ENCODE measurements at regions not wholly inside any gene's neighbourhood (a gene's known extent, or its start where the extent isn't known, plus 50 kb on each side); places are given as distances from the start of the nearest gene placed in this dataset.
"Not testable (repeated sequence)": the region's sequence is repeated elsewhere in the genome, so short reads cannot be mapped to it uniquely, and the experiment has no call there.

DNA sequence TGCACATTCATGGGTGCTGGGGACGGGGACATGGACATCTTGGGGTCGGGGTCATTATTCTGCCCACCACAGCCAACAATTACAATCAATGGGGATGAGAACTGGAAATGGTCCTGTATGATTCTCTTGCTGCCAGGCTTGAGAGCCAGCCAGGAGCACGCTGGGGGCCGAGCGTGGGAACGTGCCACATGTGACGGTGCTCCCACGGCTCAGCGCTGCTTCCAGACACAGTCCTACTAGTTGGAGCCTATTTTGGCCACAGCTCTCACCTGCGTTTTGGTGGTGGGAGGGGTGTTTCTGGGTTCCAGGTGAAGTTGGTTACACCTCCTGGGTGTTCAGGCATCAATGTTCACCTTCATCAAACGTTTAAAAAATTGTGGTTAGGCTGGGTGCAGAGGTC lies 3980.3 kb upstream of the TPTE start:
- DNase-seq (ENCODE audit: low read depth); H3K4me3 ChIP-seq (replicated peaks; ENCODE audit: low read depth, low read length): not testable (repeated sequence)

DNA sequence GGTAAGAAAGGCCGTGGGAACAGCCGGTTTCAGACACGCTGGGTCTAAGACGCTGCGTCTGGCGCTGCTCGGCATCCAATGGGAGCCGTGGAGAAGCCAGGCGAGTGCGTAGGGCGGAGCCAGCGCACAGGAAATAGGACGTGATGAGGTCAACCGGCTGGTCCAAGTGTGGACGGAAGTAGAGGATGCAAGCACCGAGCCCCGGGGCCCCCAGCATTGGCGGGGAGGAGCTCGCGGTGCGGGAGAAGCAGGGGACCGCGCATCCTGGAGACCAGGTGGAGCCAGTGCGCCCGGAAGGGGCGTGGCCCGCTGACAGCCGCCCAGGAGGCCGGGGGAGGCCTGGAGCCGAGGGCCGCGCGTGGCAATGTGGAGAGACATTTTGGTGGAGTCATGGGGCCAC lies 3976.1 kb upstream of the TPTE start:
- not testable (repeated sequence) for H3K4me3 ChIP-seq (replicated peaks; ENCODE audit: low read depth, low read length); DNase-seq (ENCODE audit: low read depth)

DNA sequence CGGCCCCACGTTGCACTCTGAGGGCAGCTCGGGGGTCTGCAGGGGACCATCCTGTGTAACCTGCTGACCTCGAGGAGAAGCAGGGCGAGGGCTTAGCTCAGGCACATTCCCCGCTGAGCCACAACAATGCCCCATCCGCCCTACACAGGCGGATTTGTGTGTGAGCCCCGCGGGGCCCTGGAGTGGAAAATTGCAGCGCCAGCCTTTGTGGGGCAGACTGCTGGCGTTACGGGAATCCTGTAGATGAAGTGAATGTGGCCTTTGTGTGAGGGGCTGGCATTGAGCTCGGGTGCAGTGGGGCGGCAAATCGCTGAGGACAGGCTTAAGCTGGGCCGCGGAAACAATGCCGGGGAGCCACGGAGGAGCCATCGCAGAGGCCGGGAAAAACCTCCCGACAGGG lies 3970.3 kb upstream of the TPTE start:
- DNase-seq (ENCODE audit: low read depth); H3K4me3 ChIP-seq (replicated peaks; ENCODE audit: low read depth, low read length): not testable (repeated sequence)

DNA sequence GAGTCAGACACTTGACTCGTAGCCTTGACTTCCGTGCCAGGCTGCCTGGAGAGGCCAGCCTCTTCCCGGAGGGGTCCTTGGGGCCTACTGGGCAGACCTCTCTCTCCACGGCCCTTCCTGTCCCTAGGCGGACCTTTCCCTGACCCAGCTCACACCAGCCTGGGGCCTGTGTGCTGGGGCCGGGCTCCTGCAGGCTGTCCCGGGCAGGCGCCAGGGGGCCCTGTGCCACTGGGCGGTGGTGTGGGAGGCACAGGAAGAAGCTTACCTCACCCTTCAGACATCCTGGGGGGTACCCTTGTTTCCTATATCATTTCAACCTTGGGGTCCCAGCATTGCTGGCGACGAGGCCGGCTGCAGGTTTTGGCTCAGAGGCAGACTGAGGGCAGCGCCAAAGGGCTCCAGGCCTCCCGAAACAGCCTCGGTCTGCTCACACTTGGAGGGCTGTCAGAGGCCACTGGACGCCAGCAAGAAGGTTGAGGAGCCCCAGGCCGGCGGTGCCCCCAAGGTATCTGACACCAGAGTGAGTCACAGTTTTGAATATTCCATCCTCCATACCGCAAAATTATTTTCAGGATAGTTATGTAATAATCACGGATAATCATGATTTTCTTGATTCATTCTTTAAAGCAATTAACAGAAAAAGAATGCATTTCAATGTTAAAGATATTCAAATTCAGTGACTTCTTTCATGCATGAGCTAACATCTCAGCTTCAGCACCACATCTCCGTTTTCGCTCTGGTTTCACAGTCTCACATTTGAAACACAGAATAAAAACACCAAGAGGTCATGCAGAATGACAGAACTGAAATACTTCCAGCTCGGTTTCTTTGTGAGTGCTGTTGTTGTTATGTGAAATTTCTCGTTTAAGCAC lies 3967.6 kb upstream of the TPTE start:
- H3K4me3 ChIP-seq (replicated peaks; ENCODE audit: low read depth, low read length); DNase-seq (ENCODE audit: low read depth): not testable (repeated sequence)

DNA sequence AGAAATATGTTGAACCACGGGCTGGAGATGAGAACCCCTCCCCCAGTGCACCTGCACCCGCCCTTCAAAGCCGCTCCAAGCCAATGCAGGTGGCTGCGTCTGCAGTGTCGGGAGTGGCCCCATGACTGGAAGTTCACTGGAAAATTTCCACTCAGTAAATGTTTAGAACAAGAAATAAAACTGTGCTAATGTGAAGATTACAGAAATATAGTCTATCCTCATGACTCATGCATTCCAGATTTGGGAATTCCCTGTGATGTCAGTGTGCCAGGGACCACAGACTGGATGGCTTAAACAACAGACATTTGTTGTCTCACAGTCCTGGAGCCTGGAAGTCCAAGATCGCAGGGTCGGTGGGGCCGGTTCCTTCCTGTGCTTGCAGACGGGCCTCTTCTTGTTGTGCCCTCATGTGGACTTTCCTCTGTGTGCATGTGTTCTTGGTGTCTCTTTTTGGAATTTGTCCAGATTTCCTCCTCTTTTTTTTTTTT lies 3967.0 kb upstream of the TPTE start:
- H3K4me3 ChIP-seq (replicated peaks; ENCODE audit: low read depth, low read length); DNase-seq (ENCODE audit: low read depth): not testable (repeated sequence)

DNA sequence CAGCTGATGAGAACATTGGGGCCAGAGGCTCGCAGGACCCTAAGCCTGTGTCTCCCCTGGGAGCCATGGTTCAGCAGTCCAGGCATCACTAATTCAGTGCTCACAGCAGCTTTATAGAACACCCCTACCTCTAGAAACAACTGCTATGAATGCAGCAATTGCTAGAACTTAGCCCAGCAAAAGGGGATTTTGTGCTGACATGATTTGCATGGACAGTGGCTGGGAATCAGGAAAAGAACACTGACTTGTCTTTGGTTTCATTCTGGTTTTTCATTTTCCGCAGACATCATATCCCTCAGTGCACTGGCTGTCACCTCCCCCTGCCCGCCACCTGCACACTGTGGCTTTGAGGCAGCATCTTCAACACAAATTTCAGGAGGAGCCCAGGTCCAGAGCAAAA lies 3964.9 kb upstream of the TPTE start:
- not testable (repeated sequence) for H3K4me3 ChIP-seq (replicated peaks; ENCODE audit: low read depth, low read length); DNase-seq (ENCODE audit: low read depth)

DNA sequence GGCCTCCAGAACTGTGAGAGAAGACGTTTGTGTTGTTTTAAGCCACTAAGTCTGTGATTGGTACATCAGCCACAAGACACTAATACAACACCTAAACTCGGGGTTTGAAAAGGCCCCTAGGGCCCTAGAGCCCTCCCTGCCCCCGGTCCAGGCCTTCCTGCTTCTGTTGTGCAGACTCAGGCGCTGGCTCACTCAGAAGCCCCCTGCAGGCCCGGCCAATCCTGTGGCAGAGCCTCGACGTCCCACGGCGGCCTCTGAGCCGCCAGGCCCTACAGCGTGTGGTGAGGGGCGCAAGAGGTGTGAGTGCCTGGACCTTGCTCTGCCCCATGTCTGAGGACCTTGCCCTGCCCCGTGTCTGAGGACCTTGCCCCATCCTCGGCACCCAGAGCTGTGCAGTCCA lies 3964.0 kb upstream of the TPTE start:
- DNase-seq (ENCODE audit: low read depth); H3K4me3 ChIP-seq (replicated peaks; ENCODE audit: low read depth, low read length): not testable (repeated sequence)

DNA sequence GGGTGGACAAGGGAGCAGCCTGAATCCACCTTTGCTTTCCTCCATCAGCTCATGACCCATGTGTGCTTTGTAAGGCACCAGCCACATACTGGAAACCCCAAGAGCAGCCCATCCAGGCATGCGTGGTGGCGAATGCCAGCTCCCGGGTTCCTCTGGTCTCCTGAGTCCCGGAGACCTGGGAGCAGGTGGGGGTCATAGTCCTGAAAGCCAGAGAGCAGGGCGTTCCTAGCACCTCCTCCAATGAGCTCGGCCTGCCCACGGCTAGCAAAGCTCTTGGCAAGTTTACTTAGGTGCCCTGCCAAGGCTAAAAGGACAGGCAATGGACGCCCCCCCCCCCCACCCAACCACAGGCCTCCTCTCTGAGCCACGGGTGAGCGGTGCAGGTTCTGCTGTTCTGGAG lies 3960.2 kb upstream of the TPTE start:
- DNase-seq (ENCODE audit: low read depth); H3K4me3 ChIP-seq (replicated peaks; ENCODE audit: low read depth, low read length): not testable (repeated sequence)

DNA sequence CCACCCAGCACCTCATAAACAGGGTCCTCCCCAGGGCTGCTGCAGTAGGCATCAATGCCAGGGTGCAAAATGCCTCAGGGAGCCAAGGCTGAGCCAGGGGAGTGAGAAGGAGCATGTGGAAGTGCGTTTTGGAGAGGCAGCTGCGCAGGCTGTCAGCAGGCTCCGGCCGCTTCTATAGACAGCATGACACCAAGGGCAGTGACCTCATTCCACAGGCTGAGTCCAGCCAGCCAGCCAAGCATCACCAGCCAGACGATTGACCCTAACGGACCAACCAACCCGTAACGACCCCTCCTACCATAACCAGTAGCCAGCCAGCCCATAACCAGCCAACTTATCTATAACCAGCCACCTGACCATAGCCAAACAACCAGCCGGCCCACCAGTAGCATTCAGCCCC lies 3959.8 kb upstream of the TPTE start:
- H3K4me3 ChIP-seq (replicated peaks; ENCODE audit: low read depth, low read length); DNase-seq (ENCODE audit: low read depth): not testable (repeated sequence)

DNA sequence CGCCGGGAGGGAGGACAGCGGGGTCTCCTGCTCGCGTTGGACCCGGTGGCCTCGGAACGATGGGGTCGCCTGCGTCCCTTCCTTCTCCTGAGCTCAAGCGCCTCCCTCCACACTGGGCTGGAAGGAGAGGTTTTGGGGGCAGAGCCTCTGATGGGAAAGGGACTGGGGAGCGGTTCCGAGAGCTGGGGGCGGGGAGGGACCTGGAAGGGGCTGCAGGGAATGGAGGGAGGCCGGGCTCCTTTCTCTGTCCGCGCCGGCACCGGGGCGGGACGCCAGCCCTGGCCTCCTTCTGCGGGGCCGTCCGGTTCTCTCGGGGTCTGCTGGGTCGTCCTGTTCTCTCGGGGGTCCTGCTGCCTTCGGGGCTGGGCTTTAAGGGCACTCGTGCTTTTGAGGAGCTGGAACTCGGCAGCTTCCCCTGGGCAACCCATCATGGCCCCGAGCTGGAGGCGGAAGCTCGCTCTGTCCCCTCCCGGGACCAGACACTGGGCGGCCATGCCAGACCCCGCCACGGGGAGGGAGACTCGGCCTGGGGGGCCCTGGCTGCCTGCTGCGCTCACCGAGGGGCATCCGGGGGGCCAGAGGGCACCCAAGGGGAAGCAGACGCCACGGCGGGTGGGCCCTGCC lies 3956.7 kb upstream of the TPTE start:
- not testable (repeated sequence) for DNase-seq (ENCODE audit: low read depth); H3K4me3 ChIP-seq (replicated peaks; ENCODE audit: low read depth, low read length)

DNA sequence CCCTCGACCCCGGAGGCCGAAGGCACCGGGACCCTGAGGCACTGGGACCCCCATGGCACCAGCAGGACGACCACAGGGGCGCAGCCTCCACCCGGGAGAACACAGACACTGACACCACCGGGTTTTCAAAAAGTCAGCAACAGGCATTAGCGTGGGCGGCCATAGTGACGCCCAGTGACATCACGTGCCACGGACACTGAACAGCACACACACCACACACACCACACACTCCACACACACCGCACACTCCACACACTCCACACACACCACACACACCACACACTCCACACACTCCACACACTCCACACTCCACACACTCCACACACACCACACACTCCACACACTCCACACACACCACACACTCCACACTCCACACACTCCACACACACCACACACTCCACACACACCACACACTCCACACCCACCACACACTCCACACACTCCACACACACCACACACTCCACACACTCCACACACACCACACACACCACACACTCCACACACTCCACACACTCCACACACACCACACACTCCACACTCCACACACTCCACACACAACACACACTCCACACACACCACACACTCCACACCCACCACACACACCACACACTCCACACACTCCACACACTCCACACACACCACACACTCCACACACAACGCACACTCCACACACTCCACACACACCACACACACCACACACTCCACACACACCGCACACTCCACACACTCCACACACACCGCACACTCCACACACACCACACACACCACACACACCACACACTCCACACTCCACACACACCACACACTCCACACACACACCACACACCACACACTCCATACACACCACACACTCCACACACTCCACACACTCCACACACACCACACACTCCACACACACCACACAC lies 3955.9 kb upstream of the TPTE start:
- DNase-seq (ENCODE audit: low read depth): peak; percentile 53
- not testable (repeated sequence) for H3K4me3 ChIP-seq (replicated peaks; ENCODE audit: low read depth, low read length)

DNA sequence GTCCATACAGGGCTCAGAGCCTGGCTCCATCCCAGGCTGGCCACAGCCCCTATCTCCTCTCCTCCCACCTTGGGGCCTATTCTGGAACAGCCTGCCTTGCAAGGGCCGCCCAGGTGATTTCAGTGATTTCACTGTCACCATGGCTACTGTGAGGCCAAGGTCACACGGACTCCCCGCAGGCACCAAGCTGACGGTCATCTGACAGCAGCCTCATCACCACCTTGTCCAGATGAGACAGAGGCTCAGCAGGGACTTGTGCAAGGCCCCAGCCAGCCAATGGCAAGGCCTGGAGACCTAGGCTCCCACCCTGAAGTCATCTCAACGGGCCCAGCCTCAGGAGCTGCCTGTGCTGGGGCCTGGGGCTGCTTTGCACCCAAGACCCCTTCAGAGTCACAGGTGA lies 3953.8 kb upstream of the TPTE start:
- DNase-seq (ENCODE audit: low read depth); H3K4me3 ChIP-seq (replicated peaks; ENCODE audit: low read depth, low read length): not testable (repeated sequence)

DNA sequence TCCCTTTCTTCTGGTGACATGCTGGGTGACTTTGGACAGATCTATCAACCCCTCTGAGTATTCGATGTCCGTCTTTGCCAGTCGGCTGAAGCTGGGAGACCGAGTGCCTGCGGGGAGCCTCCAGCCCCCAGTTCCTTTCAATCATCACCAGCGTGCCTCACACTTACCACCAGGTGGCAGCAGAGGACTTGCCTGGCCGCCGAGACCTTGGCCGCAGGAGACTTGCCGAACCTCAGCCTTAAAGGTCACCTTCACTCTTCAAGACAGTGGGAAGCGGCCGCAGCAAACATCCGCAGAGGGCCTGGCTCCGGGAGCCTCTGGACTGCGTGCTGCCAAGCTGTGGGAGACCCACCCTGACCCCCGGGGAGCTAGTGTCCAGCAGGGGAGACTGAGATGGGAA lies 3952.2 kb upstream of the TPTE start:
- not testable (repeated sequence) for H3K4me3 ChIP-seq (replicated peaks; ENCODE audit: low read depth, low read length); DNase-seq (ENCODE audit: low read depth)

DNA sequence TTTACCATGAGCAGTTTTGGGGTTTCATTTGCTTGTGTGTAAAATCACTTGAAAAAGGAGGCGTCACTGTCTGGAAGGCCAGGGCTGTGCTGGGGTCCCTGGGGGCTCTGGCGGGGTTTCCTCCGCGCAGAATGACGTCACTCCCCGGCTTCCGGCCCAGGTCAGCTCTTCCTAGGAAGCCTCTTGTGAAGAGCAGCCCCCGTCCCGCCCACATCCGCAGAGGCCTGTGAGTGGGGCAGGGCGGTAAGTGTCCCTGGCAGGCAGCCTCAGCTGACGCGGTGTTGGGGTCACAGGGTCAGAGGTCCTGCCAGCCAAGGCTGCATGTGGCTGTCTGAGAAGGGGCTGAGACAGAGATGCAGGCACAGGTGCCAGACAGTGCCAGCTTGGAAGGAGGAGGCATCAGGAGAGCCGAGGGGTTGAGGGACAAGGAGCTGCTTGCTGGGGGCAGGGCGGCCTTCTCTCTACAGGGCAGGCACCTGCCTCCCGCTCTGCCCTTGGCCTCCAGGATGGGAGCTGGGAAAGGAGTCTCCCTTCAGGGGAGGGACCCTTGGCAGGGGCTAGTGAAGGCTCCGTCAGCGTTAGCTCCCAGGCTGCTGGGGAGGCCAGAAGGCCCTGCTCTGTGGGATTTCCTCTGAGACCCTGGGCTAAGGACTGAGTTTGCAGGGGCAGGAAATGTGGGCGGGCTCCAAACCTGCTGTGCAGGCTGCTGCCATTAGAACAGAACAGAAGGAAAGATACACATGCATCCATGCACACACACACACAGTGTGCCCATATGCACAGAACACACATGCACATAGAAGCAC lies 3951.6 kb upstream of the TPTE start:
- not testable (repeated sequence) for DNase-seq (ENCODE audit: low read depth); H3K4me3 ChIP-seq (replicated peaks; ENCODE audit: low read depth, low read length)

DNA sequence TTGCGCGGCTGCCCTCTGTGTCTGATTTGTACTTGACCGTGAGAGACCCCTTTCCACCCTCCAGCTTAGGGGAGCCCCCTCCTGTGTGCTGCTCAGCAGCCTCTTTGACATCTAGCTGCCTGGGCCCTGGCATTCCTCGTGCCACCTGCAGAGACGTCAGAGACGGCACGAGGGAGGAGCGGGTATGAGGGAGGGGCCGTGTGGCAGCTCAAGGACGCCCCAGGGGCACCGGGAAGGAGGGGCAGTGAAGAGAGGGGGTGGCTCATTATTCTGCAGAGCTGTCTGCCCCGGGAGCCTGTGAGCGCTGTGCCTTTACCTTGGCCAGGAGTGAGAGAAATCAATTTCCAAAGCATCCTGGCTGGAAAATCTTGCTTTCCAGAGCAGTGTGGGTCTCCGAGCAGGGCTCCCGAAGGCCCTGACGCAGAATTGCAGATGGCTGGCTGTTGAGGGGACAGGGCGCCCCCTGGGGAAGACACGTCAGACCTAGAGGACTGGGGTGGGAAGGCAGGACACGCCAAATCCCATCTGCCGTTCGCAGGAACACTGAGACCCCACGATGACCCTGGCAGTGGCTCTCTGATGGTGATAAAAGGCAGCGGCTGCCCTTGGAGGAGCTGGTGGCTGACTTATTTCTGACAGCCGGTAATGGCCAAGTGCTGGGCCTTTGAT lies 3950.5 kb upstream of the TPTE start:
- not testable (repeated sequence) for DNase-seq (ENCODE audit: low read depth)

DNA sequence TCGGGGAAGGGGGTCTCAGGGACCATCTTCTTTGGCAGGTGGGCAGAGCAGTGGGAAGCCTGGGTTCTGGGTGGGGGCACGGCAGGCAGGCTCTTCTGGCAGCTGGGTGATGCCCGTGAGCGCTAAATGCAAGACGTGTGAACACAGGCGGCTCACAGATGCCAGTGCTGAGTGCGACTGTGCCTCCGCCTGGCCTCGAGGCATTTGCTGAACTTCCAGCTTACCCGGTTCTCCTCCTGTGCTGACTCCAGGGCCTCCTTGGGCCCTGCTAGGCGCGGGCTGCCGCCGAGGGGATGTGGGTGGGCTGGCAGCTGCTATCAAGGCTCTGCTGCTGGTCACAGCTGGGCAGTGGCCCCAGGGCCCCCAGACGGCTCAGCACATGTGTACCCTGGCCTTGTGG lies 3947.8 kb upstream of the TPTE start:
- H3K4me3 ChIP-seq (replicated peaks; ENCODE audit: low read depth, low read length); DNase-seq (ENCODE audit: low read depth): not testable (repeated sequence)

More for the DNA sequence above, 3950.5 kb upstream of the TPTE start:
- not testable (repeated sequence) for H3K4me3 ChIP-seq (replicated peaks; ENCODE audit: low read depth, low read length)

DNA sequence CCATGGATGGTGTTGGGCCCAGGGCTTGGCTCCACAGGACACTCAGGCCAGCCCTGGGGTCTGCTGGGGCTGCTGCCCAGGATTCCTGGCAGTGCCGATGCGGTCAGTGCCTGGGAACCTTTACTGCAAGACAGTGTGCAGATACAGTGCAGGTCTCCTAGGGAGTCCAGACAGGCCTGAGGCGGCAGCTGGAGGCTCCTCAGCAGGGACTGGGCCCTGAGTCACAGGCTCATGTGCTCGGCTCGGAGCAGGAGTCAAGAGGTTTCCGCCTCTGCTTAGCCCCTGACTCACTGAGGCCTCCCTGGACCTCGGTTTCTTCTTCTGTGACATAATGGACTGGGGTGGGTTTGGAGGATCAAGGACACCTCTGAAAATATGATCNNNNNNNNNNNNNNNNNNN lies 3941.6 kb upstream of the TPTE start:
- not testable (repeated sequence) for DNase-seq (ENCODE audit: low read depth)

More for the DNA sequence above, 3941.6 kb upstream of the TPTE start:
- not testable (repeated sequence) for H3K4me3 ChIP-seq (replicated peaks; ENCODE audit: low read depth, low read length)
